HK-2 (cell line): ENCODE measurements at regions not wholly inside any gene's neighbourhood (a gene's known extent, or its start where the extent isn't known, plus 50 kb on each side); places are given as distances from the start of the nearest gene placed in this dataset.
"Not testable (repeated sequence)": the region's sequence is repeated elsewhere in the genome, so short reads cannot be mapped to it uniquely, and the experiment has no call there.

Experiments used
- DNase-seq: peaks from one replicate; pipeline ENCODE4 v3.0.0-alpha.2; 2018; ENCODE audit not compliant: unreplicated experiment

DNA sequence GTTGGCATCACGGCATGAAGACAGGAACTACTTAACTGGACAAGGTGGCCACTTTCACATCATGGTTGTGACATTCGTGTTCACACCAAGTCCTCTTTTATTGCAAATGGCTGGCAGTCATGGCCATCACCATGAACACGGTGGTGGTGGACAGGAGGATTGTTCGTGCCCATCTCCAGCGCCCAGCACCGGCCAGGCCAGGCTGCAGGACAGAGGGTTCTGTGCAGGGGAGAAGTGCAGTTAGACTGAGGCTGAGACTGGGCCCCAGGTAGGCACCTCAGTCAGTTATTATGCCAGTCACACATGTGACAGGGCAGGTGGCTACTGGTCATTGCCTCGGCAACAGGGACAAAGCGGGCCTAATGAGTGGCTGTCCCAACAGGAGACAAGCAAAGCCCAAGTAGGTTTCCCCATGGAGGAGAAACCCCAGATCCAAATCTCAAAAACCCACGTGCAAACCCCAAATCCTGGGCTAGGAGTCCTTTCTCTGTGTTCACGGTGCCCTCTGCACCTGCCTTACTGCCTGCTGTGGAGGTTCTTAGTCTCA, 468.1 kb upstream of the MYT1L start:
- DNase-seq: no peak

DNA sequence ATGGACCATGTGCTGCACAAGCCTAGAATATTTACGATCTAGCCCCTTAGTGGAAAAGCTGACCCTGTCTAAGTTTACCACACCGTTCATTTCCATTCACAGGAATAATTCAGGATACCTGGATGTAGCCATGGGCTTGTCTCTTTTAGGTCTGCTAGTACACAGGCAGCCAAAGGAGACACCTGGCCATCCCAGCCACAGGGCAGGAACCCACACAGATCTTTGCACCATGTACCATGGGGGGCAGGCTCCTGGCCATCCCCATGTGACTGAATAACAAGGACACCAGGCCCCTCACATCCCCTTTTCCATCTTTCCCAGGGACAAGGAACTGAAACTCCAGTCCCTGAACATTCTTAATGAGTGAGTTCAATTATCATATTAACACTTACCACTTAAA, 467.3 kb upstream of the MYT1L start:
- no peak for DNase-seq

DNA sequence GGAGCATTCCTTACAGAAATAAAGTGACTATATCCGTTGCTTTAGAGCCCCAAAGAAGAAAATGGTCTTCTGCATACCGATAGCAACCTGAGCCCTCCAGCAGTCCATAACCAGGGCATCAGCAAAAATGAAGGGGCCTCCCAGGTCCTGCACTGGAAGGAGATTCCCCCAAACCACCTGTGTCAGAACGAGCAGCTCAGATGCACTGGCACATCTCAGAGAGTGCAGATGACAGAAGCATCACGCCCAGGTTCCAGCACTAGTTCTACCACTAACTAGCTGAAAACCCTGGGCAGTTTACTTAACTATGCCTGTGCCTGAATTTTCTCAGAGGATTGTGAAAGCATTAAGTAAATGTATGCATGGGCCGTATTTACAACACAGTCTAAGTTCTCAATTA, 466.7 kb upstream of the MYT1L start:
- DNase-seq: no peak

DNA sequence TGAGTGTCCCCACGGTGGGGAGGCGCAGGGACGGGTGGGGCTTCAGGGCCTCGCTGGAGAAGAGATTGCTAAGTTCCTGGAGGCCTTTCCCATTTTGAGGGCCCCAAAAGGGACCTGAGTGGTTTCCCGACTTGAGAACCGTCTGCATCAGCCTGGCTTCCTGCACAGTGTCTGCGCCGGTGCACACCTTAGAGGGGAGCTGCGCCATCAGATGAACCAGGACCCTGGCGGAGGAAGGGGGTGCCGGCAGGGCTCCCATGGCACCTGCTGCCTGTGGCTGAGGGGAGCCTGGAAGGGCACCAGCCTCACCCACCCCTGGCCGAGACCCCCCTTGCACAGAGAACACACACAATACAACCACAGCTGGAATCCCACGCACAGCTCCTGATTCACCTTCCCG, 465.1 kb upstream of the MYT1L start:
- DNase-seq: no peak

DNA sequence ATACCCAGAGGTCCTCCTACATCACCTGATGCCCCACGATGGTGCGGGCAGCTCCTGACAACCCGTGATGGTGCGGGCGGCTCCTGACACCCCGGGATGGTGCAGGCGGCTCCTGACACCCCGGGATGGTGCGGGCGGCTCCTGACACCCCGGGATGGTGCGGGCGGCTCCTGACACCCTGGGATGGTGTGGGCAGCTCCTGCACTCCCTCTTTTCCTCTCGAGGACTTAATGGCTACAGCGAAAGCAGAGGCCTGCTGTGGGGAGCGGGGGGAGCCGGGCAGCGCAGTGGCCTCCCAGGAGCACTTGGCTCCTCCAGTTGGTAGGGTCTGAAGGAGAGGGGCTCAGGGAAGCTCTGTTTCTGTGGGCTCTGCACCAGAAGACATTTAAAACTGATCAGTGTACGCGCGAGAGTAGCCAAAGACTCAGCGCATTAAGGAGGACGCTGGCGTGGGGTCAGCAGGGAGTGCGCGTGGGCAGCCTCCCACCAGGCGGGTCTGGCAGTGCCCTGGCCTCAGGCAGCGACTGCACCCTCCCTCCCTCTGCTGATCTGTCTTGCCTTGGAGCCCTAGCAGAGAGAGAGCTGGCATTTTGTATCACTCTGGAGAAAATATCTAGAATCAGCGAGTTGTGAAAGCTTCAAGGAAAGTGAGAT, 464.5 kb upstream of the MYT1L start:
- DNase-seq: no peak

DNA sequence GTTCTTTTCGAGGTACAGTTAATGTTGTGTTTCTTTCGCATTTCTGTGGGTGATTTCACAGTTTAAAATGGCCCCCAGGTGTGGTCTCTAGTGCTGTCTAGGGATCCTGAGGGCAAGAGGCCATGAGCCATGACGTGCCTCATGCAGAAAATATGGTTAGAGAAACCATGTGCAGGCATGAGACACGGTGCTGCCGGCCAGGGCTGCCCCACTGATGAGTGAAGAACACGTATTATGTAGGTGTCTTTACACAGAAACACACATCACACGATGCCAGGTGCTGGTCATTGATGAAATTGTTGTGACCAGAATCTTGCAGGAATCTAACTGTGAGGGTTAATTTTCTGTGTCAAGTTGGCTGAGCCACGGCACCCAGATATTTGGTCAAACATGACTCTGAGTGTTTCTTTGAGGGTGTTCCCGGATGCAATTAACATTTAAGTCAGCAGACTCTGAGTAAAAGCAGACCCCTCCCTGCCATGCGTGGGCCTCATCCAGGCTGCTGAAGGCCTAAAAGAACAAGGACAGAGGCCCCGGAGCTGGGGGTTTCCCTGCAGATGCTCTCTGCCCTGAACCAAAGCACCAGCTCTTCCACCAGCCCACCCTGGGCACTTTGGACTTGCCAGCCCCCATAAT, 463.0 kb upstream of the MYT1L start:
- DNase-seq: no peak

DNA sequence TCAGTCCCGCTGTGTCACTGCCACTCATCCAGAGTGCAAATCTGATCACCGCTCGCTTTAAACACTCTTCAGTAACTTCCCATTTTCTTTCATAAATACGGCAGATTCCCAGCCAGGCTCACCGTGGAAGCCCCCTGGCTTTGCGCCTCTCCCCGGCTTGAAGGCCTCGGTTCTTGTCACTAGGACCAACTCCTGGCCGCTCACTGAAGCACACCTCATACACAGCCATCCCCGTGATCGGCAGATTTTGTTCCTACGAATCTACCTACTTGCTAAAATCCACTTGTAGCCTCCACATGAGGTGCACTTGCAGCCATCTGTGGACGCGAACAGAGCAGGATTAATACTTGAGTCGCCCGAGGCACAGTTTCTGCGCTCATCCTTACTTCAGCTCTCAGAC, 462.4 kb upstream of the MYT1L start:
- no peak for DNase-seq

DNA sequence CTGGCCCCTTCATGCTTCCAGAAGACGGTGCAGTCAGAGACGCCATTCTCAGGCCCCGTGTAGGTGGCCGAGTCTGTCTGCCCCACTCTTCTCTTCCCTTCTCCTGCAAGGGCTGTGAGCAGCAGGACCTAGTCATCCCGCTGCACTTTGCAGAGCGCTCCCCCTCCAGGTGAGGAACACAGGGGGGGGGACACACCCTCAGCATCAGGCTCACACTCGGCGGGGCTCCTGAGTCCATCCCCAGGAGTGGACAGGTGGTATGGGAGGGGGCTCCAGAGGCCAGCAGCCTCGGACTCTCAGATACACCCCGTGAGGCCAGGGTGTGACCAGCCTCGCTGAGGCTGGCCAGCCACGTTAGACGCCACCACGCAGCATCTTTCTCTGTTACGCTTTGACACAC, 460.5 kb upstream of the MYT1L start:
- no peak for DNase-seq

DNA sequence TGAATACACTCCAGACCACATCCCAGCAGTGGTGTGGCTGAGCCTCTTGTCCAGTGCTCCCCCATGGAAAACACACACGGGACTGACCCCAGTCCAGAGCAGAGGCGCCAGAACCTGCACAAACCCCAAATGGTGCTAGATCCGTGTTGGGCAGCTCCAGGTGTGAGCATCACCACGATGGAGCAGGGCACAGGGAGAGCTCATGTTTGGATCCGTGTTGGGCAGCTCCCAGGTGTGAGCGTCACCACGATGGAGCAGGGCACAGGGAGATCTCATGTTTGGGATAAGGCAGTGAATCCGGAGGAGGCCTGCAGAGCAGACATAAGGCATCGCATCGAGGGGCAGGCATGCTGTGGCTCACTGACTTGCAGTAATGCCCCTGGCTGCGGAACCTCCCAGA, 460.0 kb upstream of the MYT1L start:
- no peak for DNase-seq

DNA sequence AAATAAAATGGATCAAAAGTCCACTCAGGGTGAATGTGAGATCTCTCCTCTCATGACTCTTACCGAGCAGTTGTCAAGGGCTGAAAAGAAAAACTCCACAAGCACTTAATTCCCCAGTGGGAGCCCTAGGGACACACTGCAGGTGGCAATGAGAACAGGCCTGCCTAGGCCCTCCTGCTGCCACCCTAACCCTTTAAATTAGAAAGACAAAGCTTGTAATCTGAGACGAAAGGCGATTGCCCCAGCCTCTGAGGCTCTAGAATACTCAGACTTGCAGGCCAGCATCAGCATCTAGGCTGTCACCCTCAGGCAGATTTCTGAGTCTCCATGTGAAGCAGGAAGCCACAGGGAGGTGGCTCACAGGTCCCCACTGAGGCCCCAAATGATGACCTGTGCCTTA, 457.0 kb upstream of the MYT1L start:
- DNase-seq: no peak

DNA sequence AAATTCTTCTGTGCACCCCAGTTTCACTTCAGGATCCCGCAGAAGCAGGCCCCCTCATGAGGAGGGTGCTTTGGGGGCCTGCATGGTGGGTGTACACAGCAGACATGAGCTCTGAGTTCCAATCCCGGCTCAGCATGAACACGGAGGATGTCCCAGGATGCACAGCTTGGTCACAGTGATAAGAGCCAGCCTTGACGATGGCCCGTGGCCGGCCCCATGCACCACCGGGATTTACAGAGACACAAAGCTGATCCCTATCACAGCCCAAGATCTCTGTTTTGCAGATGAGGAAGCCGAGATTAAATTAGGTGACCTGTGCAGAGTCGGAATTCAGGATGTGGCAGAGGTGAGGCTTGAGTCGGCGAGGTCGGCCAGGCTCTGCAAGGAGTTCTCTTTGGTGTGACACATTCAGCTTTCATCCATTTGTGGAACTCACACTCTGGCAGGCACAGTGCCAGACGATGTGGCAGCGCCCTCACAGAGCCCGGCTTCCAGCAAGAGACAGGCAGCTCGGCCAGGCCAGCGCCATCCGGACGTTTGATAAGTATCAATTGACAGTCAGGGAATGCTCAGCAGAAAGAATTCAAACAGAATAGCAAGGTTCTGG, 456.3 kb upstream of the MYT1L start:
- no peak for DNase-seq

DNA sequence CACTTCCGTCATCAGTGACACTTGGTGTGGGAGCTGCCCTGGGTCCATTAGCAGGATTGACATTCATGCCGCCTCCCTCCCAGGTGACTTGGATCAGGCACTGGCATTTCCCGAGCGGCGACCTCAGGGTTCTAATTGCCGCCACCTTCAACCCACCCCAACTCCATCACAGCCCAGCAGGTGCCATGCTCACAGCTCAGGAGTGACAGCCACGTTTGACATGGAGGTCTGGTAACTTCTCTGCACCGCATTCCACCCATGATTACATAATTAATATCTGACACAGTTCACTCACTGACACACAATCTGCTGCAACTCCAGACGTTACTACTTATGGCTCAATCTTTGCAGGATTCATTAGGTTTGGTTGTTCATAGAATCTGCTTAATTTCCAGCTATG, 450.9 kb upstream of the MYT1L start:
- no peak for DNase-seq

DNA sequence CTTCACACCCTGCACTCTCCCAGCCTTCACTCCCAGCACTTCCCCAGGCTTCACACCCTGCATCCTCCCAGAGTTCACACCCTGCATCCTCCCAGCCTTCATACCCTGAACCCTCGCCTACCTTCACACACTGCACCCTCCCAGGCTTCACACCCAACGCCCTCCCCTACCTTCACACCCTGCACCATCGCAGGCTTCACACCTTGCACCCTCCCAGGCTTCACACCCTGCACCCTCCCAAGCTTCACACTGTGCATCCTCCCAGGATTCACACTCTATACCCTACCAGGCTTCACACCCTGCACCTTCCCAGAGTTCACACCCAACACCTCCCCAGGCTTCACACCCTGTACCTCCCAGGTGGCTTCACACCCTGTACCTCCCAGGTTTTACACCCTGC, 448.7 kb upstream of the MYT1L start:
- no peak for DNase-seq

DNA sequence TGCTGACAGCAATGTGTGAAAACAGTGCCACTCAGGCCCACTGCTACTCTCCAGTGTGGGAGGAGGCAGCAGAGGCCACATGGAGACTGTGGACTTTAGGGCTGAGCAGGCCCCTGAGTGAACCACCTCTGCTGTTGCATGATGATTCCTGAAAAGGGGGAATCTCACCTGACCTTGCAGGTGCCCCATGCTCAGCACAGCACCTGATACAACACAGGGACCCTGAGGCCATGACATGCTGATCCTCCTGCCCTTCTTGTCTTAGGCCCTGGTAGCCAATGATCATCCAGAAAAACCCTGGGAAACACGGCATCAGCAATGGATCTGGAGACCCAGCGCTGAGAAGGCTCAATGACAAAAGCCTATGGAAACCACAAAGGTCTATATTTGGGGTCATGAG, 446.8 kb upstream of the MYT1L start:
- no peak for DNase-seq

DNA sequence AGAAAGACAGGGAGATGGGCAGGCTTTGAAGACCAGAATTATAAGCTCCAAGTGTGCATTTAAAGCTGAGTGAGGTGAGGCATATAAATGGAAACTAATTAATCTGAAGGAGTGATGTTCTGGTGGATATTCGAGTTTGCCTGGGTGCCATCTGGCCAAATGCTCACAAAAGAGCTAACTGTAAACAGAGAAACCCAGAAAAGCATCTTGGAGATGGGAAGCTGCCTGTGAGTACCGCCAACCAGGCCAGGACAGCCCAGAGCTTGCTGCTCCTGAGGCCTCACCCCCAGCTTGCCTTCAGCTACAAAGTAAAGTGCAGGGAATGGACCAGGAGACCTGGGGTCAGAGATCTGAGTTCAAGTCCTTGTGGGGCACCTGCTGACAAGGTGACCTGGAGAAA, 446.1 kb upstream of the MYT1L start:
- DNase-seq: no peak

DNA sequence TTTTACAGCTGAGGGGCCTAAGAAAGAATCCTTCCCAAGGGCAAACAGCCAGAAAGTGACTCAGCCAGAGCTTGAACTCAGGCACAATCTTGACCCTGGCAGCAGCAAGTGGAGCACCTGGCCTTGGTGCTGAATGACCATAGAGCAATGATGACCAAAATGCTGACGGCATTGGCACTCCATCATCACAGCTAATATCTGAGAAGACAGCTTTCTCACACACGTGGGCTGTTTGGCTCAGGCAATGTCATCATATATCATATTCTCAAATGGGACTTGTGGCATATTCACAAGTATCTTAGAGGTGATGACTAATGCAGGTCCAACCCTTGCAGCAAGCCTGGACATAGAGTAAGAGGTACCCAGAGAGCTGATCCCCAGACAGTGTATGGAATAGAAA, 443.9 kb upstream of the MYT1L start:
- DNase-seq: no peak

DNA sequence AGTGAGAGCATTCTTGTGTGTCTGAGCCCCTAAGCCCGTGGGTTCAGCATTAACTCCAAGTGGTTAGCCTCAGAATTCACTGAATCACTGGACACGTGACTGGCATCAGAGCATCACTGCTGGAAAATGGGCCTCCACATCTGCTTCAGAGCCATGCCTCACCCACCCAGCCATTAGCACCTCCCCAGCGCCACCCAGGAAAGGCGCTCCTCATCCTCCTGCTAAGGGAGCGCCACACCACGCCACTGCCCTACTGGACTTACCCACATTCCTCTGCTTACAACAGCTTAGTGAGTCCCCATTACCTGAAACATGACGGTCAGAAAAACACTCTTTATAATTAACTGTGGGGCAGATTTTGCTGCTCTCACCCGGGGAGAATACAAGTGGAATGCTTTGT, 442.6 kb upstream of the MYT1L start:
- DNase-seq: no peak

DNA sequence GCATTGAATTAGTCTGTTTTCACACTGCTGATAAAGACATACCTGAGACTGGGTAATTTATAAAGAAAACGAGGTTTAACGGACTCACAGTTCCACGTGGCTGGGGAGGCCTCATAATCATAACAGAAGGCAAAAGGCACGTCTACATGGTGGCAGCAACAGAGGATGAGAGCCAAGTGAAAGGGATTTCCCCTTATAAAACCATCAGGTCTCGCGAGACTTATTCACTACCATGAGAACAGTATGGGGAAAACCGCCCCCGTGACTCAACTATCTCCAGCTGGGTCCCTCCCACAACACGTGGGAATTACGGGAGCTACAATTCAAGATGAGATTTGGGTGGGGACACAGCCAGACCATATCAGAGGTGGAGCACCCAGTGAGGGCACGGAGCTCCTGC, 442.0 kb upstream of the MYT1L start:
- not testable (repeated sequence) for DNase-seq

DNA sequence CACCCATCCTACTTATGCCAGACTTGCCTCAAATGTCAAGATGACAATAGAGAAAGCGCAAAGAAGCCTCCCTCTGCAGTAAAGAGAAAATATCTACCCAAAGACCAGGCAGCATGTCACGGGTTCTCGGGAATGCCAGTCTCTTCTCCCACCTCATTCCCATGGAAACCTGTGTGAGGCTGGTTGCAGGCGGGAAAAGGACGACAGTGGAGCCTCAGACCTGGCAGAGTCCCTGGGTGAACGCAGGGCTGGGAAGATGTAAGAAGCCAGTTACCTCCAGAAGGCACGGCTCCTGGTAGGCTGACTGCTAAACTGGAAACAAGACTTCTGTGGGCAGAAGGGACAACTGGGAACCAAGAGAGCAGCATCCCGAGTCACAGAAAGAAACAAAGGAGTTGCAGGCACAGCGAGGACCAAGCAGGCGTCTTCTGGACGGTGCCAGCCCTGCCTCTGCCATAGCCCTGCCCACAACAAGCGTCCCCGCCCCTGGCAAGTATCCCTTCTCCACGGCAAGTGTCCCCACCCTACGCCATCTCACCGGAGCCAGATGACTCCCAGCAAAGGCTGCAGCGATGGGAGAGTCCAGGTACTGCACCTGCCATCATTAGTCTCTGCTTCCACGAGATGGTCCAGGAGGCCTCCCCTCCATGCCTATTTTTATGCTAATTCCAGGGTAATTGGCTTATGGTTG, 440.8 kb upstream of the MYT1L start:
- DNase-seq: no peak

DNA sequence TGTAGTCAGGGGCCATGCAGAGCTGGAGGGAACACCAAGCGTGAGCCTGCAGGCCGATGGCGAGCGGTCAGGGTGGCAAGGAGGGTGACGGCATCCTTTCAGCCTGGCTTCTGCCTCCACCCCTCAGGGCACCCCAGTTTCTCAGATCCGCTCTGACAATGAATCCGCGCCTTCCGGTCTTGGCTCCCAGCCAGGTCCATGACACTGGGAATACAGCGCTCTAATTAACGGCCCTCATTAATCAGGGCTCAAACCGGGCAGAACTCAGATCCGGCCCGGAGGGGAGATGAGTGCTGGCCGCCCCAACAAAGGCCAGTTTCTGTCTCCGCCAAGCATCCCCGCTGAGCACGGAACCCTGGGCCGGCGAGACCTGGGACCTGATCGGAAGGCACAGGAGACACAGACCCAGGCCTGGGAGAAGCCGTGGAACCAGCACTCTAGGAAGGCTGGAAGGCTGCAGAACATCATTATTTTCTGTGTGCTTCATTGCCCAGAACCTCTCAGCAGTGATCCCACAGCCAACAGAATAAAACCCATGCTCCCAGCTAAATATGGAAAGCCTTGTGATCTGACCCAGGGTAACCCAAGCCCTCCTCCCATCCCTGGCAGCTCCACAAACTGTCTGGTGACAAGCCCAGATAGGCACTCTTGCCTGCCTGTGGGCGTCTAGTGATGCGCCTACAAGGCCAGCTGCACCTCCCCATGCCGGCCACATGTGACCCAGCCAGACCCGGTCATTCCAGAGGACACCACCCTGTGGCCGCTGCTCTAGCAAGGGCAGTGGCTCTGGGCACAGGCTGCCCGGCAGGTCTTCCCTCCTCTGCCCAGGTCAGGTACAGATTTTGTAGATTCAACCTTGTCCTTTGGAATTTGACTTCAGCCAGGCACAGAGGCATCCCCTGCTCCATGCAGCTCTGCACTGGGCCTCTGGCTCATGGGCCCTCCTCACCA, 438.7 kb upstream of the MYT1L start:
- no peak for DNase-seq

DNA sequence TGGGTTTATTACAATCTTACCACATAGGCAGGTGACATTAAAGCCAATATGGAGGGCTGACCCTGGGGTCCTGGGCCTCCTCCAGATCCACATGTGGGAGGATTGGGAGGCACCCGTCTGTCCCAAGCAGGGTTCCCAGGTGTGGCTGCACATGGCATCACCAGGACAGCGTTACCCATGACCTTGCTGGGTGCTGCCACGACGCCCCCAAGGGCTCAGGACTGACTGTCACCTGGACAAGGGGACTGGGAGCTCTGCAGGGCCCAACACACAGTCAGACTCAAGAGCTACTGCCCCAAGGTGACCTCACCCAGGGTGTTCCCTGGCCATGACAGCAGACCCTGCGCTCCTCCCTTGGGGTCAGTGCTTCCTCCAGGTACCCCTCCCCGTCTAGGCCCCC, 437.4 kb upstream of the MYT1L start:
- DNase-seq: no peak

DNA sequence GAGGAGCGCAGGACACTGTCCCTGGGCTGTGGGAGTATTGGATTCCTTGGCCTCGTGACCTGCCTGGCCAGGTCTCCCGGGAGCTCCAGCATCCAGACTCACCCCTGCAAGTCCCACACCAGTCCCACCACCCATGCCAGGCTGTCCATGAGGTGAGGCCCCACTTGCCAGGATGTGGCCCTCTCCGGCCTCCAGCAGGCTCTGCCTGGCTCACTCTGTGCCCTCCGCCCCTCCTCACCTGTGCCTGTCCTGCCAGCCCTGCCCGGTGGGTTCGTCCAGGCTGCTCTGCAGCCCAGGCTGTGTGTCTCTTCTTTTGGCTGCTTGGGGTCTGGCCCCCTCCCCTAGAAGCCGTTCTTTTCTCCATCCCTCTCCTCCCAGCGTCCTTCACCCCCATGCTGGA, 436.8 kb upstream of the MYT1L start:
- DNase-seq: no peak
